HCT116 (cell line): ENCODE measurements at regions not wholly inside any gene's neighbourhood (a gene's known extent, or its start where the extent isn't known, plus 50 kb on each side); places are given as distances from the start of the nearest gene placed in this dataset.

ENCODE experiments used
- EZH2 ChIP-seq: fragments of 200-600 bp; sonication (generic); IDR thresholded peaks from 2 replicates; pipeline ENCODE4 v1.6.1; 2017; ENCODE audit warnings: antibody characterized with exemption, mixed run types
- TF ChIP-seq, protein P1 (sequence below), 3 experiments: fragments of 200-600 bp in 1 of 3; sonication (generic) in 1 of 3; IDR thresholded peaks in 2 of 3; conservative IDR thresholded peaks in 1 of 3; 2 replicates each; pipeline ENCODE4 v1.5.1; 2012 to 2017; ENCODE audit warnings: low read depth in 2 of 3, low read length in 2 of 3, antibody characterized with exemption in 1 of 3, borderline replicate concordance in 1 of 3, control low read depth in 1 of 3, mild to moderate bottlenecking in 1 of 3, mixed read lengths in 1 of 3, mixed run types in 1 of 3, moderate library complexity in 1 of 3; ENCODE audit not compliant: insufficient read depth in 1 of 3

DNA sequence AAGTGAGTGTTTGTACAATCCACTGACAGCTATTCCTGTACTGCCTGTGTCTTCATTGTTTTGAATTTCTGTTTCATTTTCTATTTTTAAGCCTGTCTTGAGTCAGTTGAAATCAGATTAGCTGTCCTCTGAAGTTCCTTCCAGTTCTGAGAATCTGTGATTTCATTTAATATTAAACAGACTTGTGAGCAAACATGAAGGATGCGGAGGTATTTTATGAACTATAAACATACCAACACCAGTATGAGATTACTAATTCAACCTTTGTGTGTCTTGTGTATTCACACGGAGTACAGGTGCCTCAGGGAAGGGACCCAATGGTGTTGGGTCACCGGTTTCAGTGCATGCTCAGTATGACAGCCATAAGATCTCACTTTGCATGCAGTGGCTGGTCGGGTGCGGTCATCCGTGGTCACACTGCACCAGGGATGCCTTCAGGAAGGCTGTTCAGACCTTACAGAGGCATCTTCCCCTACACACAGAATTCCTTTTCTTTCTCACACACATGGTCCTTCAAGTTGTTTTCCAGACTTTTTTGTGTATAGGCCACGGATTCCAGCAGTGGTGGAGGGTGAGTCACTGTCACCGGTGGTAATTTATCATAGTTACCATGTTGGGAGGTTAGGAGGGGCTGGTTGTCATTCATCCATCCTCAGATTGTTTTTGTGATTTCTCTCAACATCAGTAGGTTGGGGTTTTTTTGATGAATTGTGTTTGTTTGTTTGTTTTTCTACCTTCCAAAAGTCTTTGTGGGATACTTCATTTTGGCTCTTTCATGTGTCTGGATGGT, 103.0 kb upstream of the SFSWAP start:
- TF ChIP-seq, protein P1, sequence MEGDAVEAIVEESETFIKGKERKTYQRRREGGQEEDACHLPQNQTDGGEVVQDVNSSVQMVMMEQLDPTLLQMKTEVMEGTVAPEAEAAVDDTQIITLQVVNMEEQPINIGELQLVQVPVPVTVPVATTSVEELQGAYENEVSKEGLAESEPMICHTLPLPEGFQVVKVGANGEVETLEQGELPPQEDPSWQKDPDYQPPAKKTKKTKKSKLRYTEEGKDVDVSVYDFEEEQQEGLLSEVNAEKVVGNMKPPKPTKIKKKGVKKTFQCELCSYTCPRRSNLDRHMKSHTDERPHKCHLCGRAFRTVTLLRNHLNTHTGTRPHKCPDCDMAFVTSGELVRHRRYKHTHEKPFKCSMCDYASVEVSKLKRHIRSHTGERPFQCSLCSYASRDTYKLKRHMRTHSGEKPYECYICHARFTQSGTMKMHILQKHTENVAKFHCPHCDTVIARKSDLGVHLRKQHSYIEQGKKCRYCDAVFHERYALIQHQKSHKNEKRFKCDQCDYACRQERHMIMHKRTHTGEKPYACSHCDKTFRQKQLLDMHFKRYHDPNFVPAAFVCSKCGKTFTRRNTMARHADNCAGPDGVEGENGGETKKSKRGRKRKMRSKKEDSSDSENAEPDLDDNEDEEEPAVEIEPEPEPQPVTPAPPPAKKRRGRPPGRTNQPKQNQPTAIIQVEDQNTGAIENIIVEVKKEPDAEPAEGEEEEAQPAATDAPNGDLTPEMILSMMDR (IDR thresholded peaks at IDR 0.05 in 2 of 3, conservative IDR thresholded peaks at IDR 0.05 in 1 of 3; ENCODE audit: borderline replicate concordance in 1 of 3, insufficient read depth in 1 of 3, low read depth in 2 of 3, low read length in 2 of 3) = no peak
- TF ChIP-seq EZH2 = no peak
